Small intestine (tissue), 7 donors: ENCODE measurements at regions not wholly inside any gene's neighbourhood (a gene's known extent, or its start where the extent isn't known, plus 50 kb on each side); places are given as distances from the start of the nearest gene placed in this dataset.
"Not testable (repeated sequence)": the region's sequence is repeated elsewhere in the genome, so short reads cannot be mapped to it uniquely, and the experiment has no call there.

Experiments
- DNase-seq, 2 donors: peaks; one replicate each; pipeline versions ENCODE4 v3.0.0 to v3.0.0-alpha.2; 2013
- FAIRE-seq: peaks from 2 replicates; lab custom pipeline; 2012; peaks lifted over from hg19 to GRCh38; lab: Jason Lieb, UNC
- H3K27ac ChIP-seq, 3 donors: one replicate each; pipeline ENCODE4 v1.5.1; 2013; ENCODE audit warnings: low read length in 2 of 3, mild to moderate bottlenecking in 2 of 3, control low read depth in 1 of 3, inconsistent platforms in 1 of 3, low read depth in 1 of 3, moderate library complexity in 1 of 3
- H3K27me3 ChIP-seq, 3 donors: one replicate each; pipeline ENCODE4 v1.6.1; 2013; ENCODE audit warnings: low read length in 3 of 3, inconsistent platforms in 1 of 3; ENCODE audit not compliant: control insufficient read depth in 3 of 3, insufficient read depth in 3 of 3
- H3K36me3 ChIP-seq, 3 donors: one replicate each; pipeline ENCODE4 v1.6.1; 2013; ENCODE audit warnings: low read length in 3 of 3, inconsistent platforms in 1 of 3, low read depth in 1 of 3, mild to moderate bottlenecking in 1 of 3, moderate library complexity in 1 of 3; ENCODE audit not compliant: control insufficient read depth in 3 of 3, insufficient read depth in 2 of 3
- H3K4me1 ChIP-seq, 3 donors: one replicate each; pipeline ENCODE4 v1.6.1; 2013; ENCODE audit warnings: low read length in 2 of 3, inconsistent platforms in 1 of 3, low read depth in 1 of 3, mild to moderate bottlenecking in 1 of 3, moderate library complexity in 1 of 3; ENCODE audit not compliant: control insufficient read depth in 3 of 3, insufficient read depth in 2 of 3
- H3K4me3 ChIP-seq, 3 donors: one replicate each; pipeline ENCODE4 v1.5.1; 2013; ENCODE audit warnings: low read length in 3 of 3, control low read depth in 1 of 3, inconsistent platforms in 1 of 3, low read depth in 1 of 3, mild to moderate bottlenecking in 1 of 3, moderate library complexity in 1 of 3
- H3K9me3 ChIP-seq, 2 donors: one replicate each; pipeline ENCODE4 v1.6.1; 2013; ENCODE audit warnings: low read depth in 1 of 2, low read length in 1 of 2; ENCODE audit not compliant: control insufficient read depth in 2 of 2, insufficient read depth in 1 of 2
- WGBS, 3 donors: extraction: QIAGEN DNeasy Blood & Tissue Kit; methylation state at CpG; one replicate each; pipeline ENCODE4 v1.1.7; 2013; 5-methylcytosine and 5-hydroxymethylcytosine counted together
- donor health status: healthy with polysubstance abuse.
- donor health status: control.
- donor health status: control.
- donor health status: Bipolar disorder and iron deficiency.
- donor health status: healthy.

DNA sequence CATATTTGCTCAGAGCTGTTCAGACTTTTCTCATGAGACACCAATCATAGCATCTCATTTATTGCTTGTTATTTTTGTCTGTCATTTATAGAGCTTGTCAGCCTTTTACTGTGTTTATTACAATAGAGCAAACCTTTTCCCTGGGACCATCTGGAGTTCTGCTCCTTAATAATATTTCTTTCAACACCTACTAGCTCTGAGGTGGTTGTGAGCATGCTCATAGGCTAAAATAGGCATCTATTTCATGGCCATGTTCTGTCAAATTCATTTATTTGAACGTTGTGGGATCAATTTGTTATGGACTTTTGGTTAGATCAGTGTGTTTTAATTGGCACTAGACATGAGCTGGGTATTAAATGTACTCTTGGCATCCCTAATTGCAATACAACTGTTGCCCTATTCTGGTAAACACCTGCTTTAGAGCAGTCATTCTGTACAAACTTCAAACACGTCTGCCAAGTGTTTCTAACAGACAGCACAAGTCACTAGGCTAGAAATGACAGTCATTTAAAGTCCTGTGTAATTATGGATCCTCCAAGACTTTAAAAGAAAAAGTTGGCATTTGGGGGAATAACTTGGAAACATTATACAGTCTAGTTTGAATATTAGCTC is 766.3 kb downstream of the ZNF385D start:
- Histone ChIP-seq H3K36me3 (no peaks in the 10 kb centered on the region), H3K27ac (no peak overlapping the region), H3K4me1 (no peaks in the 10 kb centered on the region), H3K27me3 (no peaks in the 10 kb centered on the region), H3K9me3 (no peaks in the 10 kb centered on the region), H3K4me3 (no peak overlapping the region)
- FAIRE-seq: no peak
- no peak for DNase-seq
- 14 to 37% (median 15%) methylated on average over 2 of the region's 2 CpGs for WGBS, 3 donors

GRCh38 chr3:20975188-20975651 is 775.8 kb downstream of the ZNF385D start:
- FAIRE-seq (no peak), DNase-seq (no peak)
- 78 to 86% (median 84%) methylated on average over 5 of the region's 5 CpGs for WGBS, 3 donors
- Histone ChIP-seq H3K9me3 (no peaks in the 10 kb centered on the region), H3K36me3 (no peaks in the 10 kb centered on the region), H3K4me3 (no peak overlapping the region), H3K4me1 (no peaks in the 10 kb centered on the region), H3K27ac (no peak overlapping the region), H3K27me3 (no peaks in the 10 kb centered on the region)

DNA sequence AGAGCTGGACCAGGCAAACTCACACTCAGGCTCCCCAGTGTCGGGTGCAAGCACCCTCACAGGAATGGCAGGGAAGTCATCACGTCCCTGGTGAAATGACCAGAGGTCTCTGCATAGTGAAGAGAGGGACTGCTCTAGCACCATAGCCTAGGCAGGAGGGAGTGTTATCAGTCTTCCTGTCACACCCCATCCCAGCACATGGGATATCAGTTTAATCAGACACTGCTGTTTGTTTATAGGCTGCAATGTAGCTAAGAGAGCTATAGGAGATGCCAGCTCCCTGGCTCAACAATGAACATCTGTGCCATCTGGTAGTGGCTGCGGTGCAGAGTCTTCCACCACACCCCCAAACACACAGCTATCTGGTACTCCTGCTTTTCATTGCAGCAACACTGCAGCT is 776.6 kb downstream of the ZNF385D start:
- FAIRE-seq: no peak

DNA sequence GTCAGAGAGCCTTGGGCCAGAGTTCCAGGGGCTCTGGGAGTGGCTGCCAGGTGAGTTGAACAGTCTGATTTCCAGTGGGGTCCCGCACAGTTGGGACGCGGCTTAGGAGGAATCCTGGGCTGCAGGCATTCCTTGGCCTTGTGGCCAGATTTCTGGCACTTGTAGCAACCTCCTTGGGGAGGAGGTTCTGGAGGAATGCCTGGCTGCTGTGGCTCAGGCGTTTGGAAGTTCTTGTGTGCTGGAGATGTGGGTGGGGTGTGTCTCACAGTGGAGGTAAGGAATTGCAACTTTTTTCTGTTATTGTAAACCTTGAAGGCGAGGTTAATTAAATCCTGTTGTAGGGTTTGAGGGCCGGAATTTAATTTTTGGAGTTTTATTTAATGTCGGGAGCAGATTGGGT is 780.2 kb downstream of the ZNF385D start:
- H3K9me3 ChIP-seq, FAIRE-seq, H3K27ac ChIP-seq, H3K4me3 ChIP-seq, H3K4me1 ChIP-seq, DNase-seq, H3K36me3 ChIP-seq, H3K27me3 ChIP-seq: not testable (repeated sequence)
- 78 to 84% (median 79%) methylated on average over 7 of the region's 7 CpGs for WGBS, 3 donors

More for the DNA sequence above, 776.6 kb downstream of the ZNF385D start:
- Histone ChIP-seq H3K27me3 (no peaks in the 10 kb centered on the region), H3K36me3 (no peaks in the 10 kb centered on the region), H3K9me3 (no peaks in the 10 kb centered on the region), H3K4me1 (no peaks in the 10 kb centered on the region), H3K4me3 (no peak overlapping the region), H3K27ac (no peak overlapping the region)
- no peak for DNase-seq
- 55 to 86% (median 72%) methylated on average over 3 of the region's 3 CpGs for WGBS, 3 donors

- not testable (repeated sequence) for H3K9me3 ChIP-seq, H3K36me3 ChIP-seq, H3K4me3 ChIP-seq, H3K27ac ChIP-seq, DNase-seq, H3K4me1 ChIP-seq, H3K27me3 ChIP-seq, FAIRE-seq
- WGBS, 3 donors: 93 to 95% (median 94%) methylated on average over 2 of the region's 3 CpGs
Measured at GRCh38 chr3:20967485-20967884, 781.5 kb upstream of the SGO1 start.

- FAIRE-seq: no peak
- WGBS, 3 donors: 81 to 90% (median 87%) methylated on average over 1 of the region's 1 CpG
- no peaks in the 10 kb centered on the region for H3K9me3 ChIP-seq
Measured at GRCh38 chr3:20958161-20958560, 772.2 kb upstream of the SGO1 start.

GRCh38 chr3:20945892-20946291 is 759.9 kb upstream of the SGO1 start:
- Histone ChIP-seq H3K27ac (no peak overlapping the region), H3K27me3 (no peaks in the 10 kb centered on the region), H3K4me3 (no peak overlapping the region), H3K4me1 (no peaks in the 10 kb centered on the region), H3K36me3 (no peaks in the 10 kb centered on the region), H3K9me3 (no peaks in the 10 kb centered on the region)
- FAIRE-seq: peak; percentile 61
- DNase-seq: no peak

More at GRCh38 chr3:20958161-20958560, 772.2 kb upstream of the SGO1 start:
- DNase-seq: no peak
- Histone ChIP-seq H3K4me3 (no peak overlapping the region), H3K27ac (no peak overlapping the region), H3K4me1 (no peaks in the 10 kb centered on the region), H3K27me3 (no peaks in the 10 kb centered on the region), H3K36me3 (no peaks in the 10 kb centered on the region)

GRCh38 chr3:20935791-20936190 is 749.8 kb upstream of the SGO1 start:
- peaks cover 0 to 4% of the 10 kb centered on the region in 2 donors for H3K9me3 ChIP-seq
- H3K27me3 ChIP-seq: no peaks in the 10 kb centered on the region
- H3K4me3 ChIP-seq: no peak overlapping the region
- no peak for DNase-seq
- H3K36me3 ChIP-seq: no peaks in the 10 kb centered on the region
- FAIRE-seq: no peak
- H3K4me1 ChIP-seq: no peaks in the 10 kb centered on the region
- no peak overlapping the region for H3K27ac ChIP-seq
- 73 to 89% (median 79%) methylated on average over 2 of the region's 2 CpGs for WGBS, 3 donors

GRCh38 chr3:20931834-20932233 is 745.8 kb upstream of the SGO1 start:
- no peaks in the 10 kb centered on the region for H3K36me3 ChIP-seq
- H3K4me3 ChIP-seq: no peak overlapping the region
- no peak for FAIRE-seq
- no peak for DNase-seq
- no peak overlapping the region for H3K27ac ChIP-seq
- H3K27me3 ChIP-seq: no peaks in the 10 kb centered on the region
- no peaks in the 10 kb centered on the region for H3K4me1 ChIP-seq
- peaks cover 0 to 4% of the 10 kb centered on the region in 2 donors for H3K9me3 ChIP-seq
- WGBS, 3 donors: 85 to 94% (median 93%) methylated on average over 1 of the region's 1 CpG
